ENCODE measurements at regions not wholly inside any gene's neighbourhood (a gene's known extent, or its start where the extent isn't known, plus 50 kb on each side); places are given as distances from the start of the nearest gene placed in this dataset.

DNA sequence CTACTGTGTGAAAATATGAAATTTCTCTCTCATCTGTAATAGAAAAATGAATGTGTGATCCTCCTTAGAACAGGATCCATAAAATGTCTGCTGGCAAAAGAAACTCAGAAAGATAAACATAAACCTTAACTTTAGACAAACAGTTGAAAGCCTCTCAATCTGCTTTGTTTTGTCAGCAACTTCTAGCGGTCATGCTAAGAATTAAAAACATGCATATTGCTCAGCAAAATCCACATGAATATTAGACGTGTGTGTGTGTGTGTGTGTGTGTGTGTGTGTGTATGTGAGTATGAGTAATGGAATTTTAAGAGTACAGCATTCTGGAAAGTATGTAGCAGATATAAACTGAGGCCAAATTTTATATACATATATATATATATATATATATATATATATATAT lies 1779.2 kb upstream of the MIR17HG start:
- TF ChIP-seq, protein P1, sequence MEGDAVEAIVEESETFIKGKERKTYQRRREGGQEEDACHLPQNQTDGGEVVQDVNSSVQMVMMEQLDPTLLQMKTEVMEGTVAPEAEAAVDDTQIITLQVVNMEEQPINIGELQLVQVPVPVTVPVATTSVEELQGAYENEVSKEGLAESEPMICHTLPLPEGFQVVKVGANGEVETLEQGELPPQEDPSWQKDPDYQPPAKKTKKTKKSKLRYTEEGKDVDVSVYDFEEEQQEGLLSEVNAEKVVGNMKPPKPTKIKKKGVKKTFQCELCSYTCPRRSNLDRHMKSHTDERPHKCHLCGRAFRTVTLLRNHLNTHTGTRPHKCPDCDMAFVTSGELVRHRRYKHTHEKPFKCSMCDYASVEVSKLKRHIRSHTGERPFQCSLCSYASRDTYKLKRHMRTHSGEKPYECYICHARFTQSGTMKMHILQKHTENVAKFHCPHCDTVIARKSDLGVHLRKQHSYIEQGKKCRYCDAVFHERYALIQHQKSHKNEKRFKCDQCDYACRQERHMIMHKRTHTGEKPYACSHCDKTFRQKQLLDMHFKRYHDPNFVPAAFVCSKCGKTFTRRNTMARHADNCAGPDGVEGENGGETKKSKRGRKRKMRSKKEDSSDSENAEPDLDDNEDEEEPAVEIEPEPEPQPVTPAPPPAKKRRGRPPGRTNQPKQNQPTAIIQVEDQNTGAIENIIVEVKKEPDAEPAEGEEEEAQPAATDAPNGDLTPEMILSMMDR (IDR thresholded peaks at IDR 0.05; ENCODE audit: insufficient read depth, low read length, poor library complexity, severe bottlenecking): no peak
- no peak for TF ChIP-seq EZH2phosphoT487 (conservative IDR thresholded peaks at IDR 0.05; ENCODE audit: low read length)
